Right lobe of liver (tissue), 4 donors: ENCODE measurements at regions not wholly inside any gene's neighbourhood (a gene's known extent, or its start where the extent isn't known, plus 50 kb on each side); places are given as distances from the start of the nearest gene placed in this dataset.

Source experiments
- POLR2A ChIP-seq: fragments of 450-650 bp; IDR thresholded peaks from one replicate; pipeline ENCODE4 v1.6.1; 2017; ENCODE audit warnings: antibody characterized with exemption, mild to moderate bottlenecking
- TF ChIP-seq, protein P1 (sequence below), 4 donors: fragments of 200-600 bp in 3 of 4; fragments of 450-650 bp in 1 of 4; IDR thresholded peaks; one replicate each; pipeline versions ENCODE4 v1.5.1 to v1.8.0; 2016 to 2022; ENCODE audit warnings: antibody characterized with exemption in 4 of 4, mild to moderate bottlenecking in 2 of 4
- donor health status: DM: no; HTN: no; CAD: no.
- donor health status: DM: no; HTN: no; CAD: no.
- donor health status: DM: no; HTN: yes; CAD: no.

DNA sequence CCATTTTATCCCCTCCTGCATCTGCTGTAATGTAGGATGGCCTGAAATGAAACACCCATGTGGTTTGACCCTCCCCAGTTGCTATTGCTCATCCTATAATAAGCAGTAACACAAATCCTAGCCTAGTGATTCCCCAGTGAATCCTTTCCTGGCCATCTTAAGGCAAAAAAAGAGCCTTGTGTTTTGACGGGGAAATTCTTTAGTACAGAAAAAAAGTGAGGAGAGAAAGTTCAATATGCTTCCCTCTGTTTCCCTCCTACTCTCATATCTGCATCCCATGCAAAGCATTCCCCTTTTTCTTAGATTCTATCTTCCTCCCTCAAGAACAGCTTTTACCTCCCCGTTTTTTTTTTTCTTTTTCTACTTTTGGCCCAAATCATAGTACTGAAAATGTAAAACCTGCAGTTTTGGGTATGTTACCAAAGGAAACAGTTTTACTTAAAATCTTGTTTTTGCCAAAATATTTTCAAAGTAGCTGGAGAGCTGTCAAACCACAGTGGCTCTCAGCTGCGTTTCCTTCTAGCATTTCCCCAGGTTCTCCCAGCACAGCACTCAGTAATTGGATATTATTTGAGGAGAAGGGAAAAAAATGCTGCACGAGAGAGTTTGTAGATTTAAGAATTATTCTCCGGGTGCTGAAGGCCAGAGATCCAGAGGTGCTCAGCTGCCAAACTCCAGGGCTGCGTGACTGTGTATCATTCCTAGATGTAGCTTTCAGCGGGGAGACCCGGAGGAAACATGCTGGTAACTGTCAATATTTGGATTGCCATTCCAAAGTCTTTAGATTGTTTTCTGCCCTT is 321.4 kb downstream of the NPR3 start:
- TF ChIP-seq POLR2A = no peak
- TF ChIP-seq, protein P1, sequence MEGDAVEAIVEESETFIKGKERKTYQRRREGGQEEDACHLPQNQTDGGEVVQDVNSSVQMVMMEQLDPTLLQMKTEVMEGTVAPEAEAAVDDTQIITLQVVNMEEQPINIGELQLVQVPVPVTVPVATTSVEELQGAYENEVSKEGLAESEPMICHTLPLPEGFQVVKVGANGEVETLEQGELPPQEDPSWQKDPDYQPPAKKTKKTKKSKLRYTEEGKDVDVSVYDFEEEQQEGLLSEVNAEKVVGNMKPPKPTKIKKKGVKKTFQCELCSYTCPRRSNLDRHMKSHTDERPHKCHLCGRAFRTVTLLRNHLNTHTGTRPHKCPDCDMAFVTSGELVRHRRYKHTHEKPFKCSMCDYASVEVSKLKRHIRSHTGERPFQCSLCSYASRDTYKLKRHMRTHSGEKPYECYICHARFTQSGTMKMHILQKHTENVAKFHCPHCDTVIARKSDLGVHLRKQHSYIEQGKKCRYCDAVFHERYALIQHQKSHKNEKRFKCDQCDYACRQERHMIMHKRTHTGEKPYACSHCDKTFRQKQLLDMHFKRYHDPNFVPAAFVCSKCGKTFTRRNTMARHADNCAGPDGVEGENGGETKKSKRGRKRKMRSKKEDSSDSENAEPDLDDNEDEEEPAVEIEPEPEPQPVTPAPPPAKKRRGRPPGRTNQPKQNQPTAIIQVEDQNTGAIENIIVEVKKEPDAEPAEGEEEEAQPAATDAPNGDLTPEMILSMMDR (IDR thresholded peaks at IDR 0.05) = no peak
